IPS-20b (cell line): ENCODE measurements at regions not wholly inside any gene's neighbourhood (a gene's known extent, or its start where the extent isn't known, plus 50 kb on each side); places are given as distances from the start of the nearest gene placed in this dataset.

ENCODE experiments used
- H3K27ac ChIP-seq: one replicate; pipeline ENCODE4 v1.5.1; 2013; ENCODE audit warnings: low read length
- H3K27me3 ChIP-seq: 2 replicates; pipeline ENCODE4 v1.6.1; 2013; ENCODE audit warnings: mild to moderate bottlenecking, low read length, inconsistent platforms; ENCODE audit not compliant: insufficient read depth
- H3K36me3 ChIP-seq: 2 replicates; pipeline ENCODE4 v1.6.1; 2013; ENCODE audit warnings: low read depth, mild to moderate bottlenecking, inconsistent platforms, low read length, moderate library complexity; ENCODE audit not compliant: insufficient read depth
- H3K4me1 ChIP-seq: 2 replicates; pipeline ENCODE4 v1.6.1; 2013; ENCODE audit warnings: mild to moderate bottlenecking, control low read depth, inconsistent platforms, low read length, moderate library complexity; ENCODE audit not compliant: insufficient read depth
- H3K4me3 ChIP-seq: 2 replicates; pipeline ENCODE4 v1.5.1; 2013; ENCODE audit warnings: mild to moderate bottlenecking, low read length, inconsistent platforms
- H3K9ac ChIP-seq: 2 replicates; pipeline ENCODE4 v1.6.1; 2013; ENCODE audit warnings: low read depth, mild to moderate bottlenecking, inconsistent platforms, low read length, moderate library complexity
- H3K9me3 ChIP-seq: 2 replicates; pipeline ENCODE4 v1.6.1; 2013; ENCODE audit warnings: mild to moderate bottlenecking, low read depth, low read length, inconsistent platforms; ENCODE audit not compliant: insufficient read depth

DNA sequence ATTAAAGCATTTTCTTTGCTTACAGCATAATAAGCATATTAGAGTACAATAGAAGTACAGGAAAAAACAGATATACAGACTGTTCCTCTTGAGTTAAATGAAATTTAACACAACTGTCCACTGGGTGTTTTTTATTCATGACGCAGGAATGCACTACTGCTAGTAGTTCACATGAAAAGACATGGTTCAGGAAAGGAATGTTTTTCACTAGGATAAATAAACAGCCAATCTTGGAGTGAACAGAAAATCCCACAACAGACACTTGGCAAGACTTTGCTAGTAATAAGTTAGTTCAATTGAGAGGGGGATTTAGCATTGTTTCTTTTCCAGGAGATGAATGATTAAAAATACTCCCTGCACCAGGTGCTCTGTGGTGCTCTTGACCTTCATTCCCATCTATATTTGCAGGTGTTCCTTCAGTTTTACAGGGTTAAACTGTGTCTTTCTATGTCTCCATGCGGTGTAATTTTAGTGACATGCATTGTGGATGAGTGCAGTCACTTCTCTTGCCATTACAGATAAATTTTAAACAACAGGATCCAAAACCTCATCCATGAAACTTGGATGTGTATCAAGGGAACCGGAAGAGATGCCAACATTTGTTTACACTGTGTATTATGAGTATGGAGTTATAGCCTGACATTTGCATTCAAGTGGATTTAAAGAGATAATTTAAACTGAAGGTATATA, 796.6 kb downstream of the DSC3 start:
- no peak overlapping the region for H3K9ac ChIP-seq
- H3K4me1 ChIP-seq = no peaks in the 10 kb centered on the region
- H3K36me3 ChIP-seq = no peaks in the 10 kb centered on the region
- no peak overlapping the region for H3K4me3 ChIP-seq
- no peaks in the 10 kb centered on the region for H3K9me3 ChIP-seq
- H3K27me3 ChIP-seq = no peaks in the 10 kb centered on the region
- no peak overlapping the region for H3K27ac ChIP-seq

DNA sequence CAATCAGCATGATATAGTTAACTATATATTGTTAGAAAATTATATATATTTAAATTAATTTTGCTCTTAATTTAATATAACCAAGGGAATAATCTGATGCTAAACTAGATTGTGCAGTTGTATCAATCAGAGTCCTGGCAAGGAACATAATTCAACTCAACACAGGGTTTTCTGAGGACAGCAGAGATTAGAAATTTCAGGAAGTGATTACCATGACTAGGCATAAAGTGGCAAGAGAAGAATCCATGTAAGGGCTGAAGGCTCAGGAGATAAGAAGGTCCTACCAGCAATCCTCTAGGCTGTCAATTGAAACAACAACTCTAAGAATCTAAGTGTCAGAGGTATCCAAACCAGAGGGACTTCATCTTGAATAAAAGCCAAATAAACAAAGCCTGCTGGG, 807.8 kb downstream of the DSC3 start:
- no peak overlapping the region for H3K9ac ChIP-seq
- H3K27me3 ChIP-seq = no peaks in the 10 kb centered on the region
- no peaks in the 10 kb centered on the region for H3K36me3 ChIP-seq
- no peaks in the 10 kb centered on the region for H3K4me1 ChIP-seq
- no peaks in the 10 kb centered on the region for H3K9me3 ChIP-seq
- no peak overlapping the region for H3K4me3 ChIP-seq
- no peak overlapping the region for H3K27ac ChIP-seq

DNA sequence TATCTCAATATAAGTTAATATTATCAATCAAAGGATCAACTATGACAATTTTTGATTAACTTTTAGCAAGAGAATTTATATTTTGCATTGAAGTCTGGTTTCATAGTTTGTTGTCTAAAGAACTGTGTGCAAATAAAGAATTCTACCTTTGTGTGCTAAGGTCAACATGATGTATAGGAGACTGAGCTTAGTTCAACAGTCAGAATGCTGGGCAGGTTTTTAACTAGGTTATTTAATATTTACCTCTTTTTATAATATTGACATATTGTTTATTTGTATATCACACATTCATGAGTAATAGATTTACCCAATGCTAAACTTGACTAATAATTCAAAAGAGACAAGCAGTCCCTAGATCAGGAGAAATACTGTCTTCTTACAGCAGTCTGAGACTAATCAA, 831.4 kb downstream of the DSC3 start:
- H3K27ac ChIP-seq = no peak overlapping the region
- no peak overlapping the region for H3K9ac ChIP-seq
- H3K27me3 ChIP-seq = no peaks in the 10 kb centered on the region

DNA sequence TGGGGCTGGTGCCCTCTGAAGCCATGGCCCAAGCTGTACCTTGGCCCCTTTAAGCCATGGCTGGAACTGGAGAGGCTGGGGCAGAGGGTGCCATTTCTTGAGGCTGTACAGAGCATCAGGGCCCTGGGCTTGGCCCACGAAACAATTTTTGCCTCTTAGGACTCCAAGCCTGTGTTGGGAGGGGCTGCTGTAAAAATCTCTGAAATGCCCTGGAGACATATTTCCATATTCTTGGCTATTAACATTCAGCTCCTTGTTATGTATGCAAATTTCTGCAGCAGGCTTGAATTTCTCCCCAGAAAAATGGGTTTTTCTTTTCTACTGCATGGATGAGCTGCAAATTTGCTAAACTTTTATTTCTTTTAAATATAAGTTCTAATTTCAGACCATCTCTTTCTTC, 834.0 kb downstream of the DSC3 start:
- Histone ChIP-seq H3K27ac (no peak overlapping the region), H3K4me3 (no peak overlapping the region), H3K36me3 (no peaks in the 10 kb centered on the region), H3K9ac (no peak overlapping the region), H3K9me3 (no peaks in the 10 kb centered on the region), H3K4me1 (no peaks in the 10 kb centered on the region), H3K27me3 (no peaks in the 10 kb centered on the region)

More for the DNA sequence above, 831.4 kb downstream of the DSC3 start:
- no peaks in the 10 kb centered on the region for H3K4me1 ChIP-seq
- H3K9me3 ChIP-seq = no peaks in the 10 kb centered on the region
- H3K4me3 ChIP-seq = no peak overlapping the region
- H3K36me3 ChIP-seq = no peaks in the 10 kb centered on the region

DNA sequence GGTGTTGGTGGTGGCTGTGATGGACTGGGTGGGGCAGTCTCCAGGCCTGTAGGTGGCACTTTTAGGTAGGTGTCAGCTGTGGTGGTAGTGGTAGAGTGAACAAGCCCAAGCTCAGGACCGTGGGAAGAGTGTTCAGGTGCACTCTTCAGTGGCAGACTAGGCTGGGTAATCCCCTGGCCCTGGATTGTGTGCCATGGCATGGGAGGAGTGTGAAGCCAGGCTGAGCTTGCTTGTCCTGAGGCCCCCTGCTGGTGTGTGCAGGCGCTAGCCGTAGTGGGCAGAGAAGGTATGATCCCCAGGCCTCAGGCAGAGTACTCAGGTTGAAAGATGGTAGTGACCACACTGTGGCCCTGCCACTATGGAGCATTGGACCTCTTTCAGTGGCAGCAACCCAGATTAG, 850.3 kb downstream of the DSC3 start:
- Histone ChIP-seq H3K4me3 (no peak overlapping the region), H3K9ac (no peak overlapping the region), H3K27me3 (no peaks in the 10 kb centered on the region), H3K36me3 (no peaks in the 10 kb centered on the region), H3K4me1 (no peaks in the 10 kb centered on the region), H3K9me3 (no peaks in the 10 kb centered on the region; the same call in 1 of the 2 replicates), H3K27ac (no peak overlapping the region)

DNA sequence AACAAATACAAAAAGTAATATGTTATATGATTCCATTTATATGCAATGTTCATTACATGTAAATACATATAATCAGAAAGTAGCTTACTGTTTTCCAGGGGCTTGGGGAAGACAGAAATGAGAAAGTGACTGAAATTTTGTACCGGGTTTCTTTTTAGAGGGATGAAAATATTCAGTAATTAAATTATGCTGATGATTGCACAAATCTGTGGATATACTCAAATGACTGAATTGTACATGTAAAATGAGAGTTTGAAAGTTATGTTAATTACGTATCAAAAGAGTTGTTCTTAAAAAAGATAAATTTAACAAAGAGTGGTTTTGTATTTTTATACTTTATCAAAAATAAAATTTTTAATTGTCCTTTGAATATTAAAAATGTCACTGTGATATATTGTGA, 856.3 kb downstream of the DSC3 start:
- Histone ChIP-seq H3K9me3 (no peaks in the 10 kb centered on the region; the same call in 1 of the 2 replicates), H3K4me3 (no peak overlapping the region), H3K4me1 (no peaks in the 10 kb centered on the region), H3K27me3 (no peaks in the 10 kb centered on the region), H3K27ac (no peak overlapping the region), H3K36me3 (no peaks in the 10 kb centered on the region), H3K9ac (no peak overlapping the region)

DNA sequence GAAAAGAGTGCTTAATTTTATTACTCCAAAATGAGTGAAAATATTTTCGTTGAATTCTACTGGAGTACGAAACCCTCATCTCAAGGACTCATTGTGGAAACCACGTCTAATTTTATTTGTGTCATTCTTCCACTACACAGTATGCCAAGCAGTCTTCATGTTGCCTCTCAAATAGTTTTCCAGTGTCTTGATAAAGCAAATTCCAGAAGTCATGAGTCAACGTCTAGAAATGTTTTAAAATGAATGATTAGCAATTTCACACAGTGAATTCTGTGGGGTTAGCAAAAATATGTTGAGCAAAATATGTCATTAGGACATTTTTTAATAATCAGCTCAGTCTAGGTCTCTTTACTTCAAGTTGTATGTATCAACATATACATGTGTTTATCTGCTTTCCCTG, 865.5 kb downstream of the DSC3 start:
- Histone ChIP-seq H3K9ac (no peak overlapping the region), H3K4me3 (no peak overlapping the region), H3K36me3 (no peaks in the 10 kb centered on the region), H3K4me1 (no peaks in the 10 kb centered on the region), H3K27ac (no peak overlapping the region), H3K27me3 (no peaks in the 10 kb centered on the region), H3K9me3 (no peaks in the 10 kb centered on the region)

DNA sequence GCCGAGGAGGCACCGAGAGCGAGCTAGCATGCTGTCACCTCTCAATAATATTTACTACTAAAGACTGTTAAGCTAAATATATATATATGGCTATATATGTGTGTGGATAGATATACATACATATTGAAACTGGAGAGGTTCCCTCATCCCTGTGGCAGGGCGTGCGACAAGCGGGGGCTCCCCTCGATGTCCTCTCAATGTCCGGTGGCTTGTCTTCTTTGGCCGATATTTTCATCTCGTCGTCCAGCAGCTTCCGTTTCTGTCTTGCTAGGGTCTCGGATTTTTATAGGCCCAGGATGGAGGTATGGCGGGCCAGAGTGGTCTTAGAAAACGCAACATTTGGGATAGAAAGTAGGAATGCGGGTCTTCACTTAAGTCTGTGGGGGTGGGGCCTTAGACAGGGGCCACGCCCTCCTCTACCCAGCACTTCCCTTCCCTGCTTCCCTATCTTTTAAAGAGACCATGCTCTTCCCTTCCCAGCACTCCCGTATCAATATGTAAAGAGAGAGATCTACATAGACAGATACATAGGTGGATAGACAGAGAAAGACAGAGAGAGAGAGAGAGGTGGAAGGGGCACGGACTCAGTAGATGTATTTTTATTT, 866.8 kb downstream of the DSC3 start:
- Histone ChIP-seq H3K4me1 (no peaks in the 10 kb centered on the region), H3K27ac (no peak overlapping the region), H3K27me3 (no peaks in the 10 kb centered on the region), H3K9me3 (no peaks in the 10 kb centered on the region), H3K36me3 (no peaks in the 10 kb centered on the region), H3K9ac (no peak overlapping the region), H3K4me3 (no peak overlapping the region)

DNA sequence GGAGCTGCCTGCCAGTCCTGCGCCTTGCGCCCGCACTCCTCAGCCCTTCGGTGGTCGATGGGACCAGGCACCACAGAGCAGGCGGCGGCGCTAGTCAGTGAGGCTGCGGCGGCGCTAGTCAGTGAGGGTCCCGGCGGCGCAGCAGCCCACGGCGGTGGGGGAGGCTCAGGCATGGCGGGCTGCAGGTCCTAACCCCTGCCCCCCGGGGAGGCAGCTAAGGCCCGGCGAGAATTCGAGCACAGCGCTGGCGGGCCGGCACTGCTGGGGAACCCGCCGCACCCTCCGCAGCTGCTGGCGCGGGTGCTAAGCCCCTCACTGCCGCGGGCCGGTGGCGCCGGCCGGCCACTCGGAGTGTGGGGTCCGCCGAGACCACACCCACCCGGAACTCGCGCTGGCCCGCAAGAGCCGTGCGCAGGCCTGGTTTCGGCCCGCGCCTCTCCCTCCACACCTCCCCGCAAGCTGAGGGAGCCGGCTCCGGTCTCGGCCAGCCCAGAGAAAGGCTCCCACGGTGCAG, 867.4 kb downstream of the DSC3 start:
- Histone ChIP-seq H3K36me3 (no peaks in the 10 kb centered on the region), H3K9me3 (no peaks in the 10 kb centered on the region), H3K27ac (no peak overlapping the region), H3K4me3 (no peak overlapping the region), H3K27me3 (no peaks in the 10 kb centered on the region), H3K4me1 (no peaks in the 10 kb centered on the region), H3K9ac (no peak overlapping the region)

DNA sequence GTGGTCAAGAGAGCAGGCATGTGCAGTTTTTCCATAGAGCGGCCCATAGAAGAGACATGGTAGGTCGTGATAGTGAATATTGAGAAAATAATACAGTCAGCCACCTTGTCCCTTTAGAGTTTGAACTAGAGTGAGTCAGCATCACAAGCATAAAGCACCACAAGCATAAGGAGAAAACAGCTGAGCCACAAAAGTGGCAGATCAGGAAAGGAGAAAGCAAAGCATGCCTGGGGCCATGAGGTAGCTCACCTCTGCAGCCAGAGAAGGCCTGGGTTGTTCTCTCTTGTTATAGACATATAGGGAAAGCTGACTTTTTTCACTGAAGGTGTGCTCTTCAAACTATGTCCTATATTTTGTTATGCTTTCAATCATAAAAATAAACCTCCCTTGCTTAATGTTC, 879.0 kb downstream of the DSC3 start:
- Histone ChIP-seq H3K9me3 (no peaks in the 10 kb centered on the region), H3K4me1 (no peaks in the 10 kb centered on the region), H3K27me3 (no peaks in the 10 kb centered on the region), H3K27ac (no peak overlapping the region), H3K9ac (no peak overlapping the region), H3K36me3 (no peaks in the 10 kb centered on the region), H3K4me3 (no peak overlapping the region)

DNA sequence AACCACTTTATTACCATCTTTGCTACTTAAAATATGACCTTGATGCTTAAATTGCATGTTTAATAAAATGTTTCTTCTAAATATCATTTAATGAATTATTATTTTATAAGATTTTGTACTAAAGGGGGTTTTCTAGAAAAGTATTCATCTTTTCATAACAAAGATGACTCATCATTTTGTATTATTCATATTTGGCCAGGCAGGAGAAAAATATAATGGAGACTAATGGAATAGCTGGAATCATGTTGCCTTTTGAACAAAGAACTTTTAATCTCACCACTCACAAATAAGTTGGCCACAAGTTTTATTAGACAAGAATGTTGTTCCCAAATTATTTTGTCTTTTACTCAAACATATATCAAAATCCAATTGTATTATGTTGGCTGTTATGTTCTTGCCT, 882.4 kb downstream of the DSC3 start:
- Histone ChIP-seq H3K9ac (no peak overlapping the region), H3K4me1 (no peaks in the 10 kb centered on the region), H3K27me3 (no peaks in the 10 kb centered on the region), H3K27ac (no peak overlapping the region), H3K9me3 (no peaks in the 10 kb centered on the region), H3K4me3 (no peak overlapping the region), H3K36me3 (no peaks in the 10 kb centered on the region)

DNA sequence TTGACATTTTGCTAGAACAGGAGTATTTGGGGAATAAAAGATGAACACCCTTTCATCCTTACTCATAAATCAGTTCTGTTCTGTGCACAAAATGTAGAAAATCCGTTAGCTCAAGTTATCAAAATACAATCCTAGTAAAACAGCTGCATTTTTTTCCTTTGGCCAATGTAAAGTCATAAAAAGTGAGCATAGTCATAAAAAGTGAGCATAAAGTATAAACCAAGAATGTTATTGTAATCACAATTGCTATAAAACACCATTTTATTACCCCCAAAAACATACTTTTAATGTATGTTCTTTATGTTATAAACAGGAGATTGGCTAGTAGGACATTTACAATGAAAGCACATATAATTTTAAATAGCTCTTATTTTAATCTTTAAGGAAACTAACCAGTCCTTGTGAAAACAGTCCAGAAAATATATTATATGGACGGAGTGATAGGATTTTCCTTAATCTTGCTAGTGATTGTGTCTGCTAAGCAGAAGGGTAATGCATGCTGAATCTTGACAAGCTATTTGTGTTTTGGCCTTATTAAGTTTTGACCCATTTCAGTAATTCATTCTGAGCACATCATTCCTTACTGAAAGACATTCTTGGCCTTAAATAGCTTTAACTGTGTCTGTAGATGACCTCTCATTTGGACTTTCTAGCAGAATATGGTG, 891.8 kb downstream of the DSC3 start:
- Histone ChIP-seq H3K4me1 (no peaks in the 10 kb centered on the region), H3K9me3 (no peaks in the 10 kb centered on the region), H3K4me3 (no peak overlapping the region), H3K27me3 (no peaks in the 10 kb centered on the region), H3K9ac (no peak overlapping the region), H3K27ac (no peak overlapping the region), H3K36me3 (no peaks in the 10 kb centered on the region)
